GM18511 (cell line): ENCODE measurements at regions not wholly inside any gene's neighbourhood (a gene's known extent, or its start where the extent isn't known, plus 50 kb on each side); places are given as distances from the start of the nearest gene placed in this dataset.

Experiments
- ATAC-seq: cut with Tn5 transposase; IDR thresholded peaks from one replicate; pipeline ENCODE4 v1.9.1; 2021; ENCODE audit warnings: mild to moderate bottlenecking, moderate library complexity; ENCODE audit not compliant: unreplicated experiment

DNA sequence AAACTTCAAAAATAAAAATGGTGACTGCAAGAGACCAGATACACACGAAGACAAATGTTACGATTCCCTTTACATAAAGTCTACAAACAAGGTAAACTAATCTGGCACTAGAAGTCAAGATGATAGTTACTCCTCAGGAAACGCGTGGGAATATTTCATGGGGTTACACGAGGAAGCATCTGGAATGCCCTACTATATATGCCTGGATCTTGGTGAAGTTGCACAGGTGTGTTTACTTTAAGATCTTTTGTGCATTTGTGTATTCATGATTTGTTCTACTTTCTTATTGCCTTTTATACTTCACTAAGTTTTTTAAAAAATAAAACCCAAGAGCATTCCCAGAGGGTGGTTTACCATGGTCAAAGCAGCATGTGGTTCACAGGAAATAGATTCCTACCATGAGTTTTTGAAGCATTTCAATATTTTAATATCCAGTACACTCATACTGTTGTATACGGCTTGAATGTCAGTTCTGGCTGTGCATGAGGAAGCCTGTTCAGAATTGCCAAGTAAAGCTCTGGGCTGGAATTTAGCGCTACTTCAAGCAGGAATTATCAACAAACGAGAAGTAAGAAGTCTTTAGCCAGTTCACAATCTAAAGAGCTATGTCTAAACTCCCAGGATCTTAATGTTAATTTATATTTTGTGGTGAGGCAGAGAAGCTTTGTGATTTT is 239.8 kb upstream of the KLHL1 start:
- ATAC-seq, result no peak

DNA sequence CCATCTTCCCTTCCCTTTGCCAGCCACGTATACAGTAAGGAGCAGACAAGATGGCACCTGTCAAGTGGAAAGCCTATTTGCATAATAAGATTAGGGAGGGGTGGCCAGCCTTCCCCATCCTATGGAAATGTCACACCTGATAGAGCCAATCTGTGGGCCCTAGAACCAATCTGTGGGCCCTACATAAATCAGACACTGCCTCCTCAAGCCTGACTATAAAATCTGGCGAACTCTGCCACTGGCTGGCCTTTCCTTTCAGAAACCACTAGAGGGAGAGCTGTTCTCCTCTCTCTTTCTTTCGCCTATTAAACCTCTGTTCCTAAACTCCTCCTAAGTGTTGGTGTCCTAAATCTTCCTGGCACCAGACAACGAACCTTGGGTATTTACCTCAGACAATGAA is 231.5 kb upstream of the KLHL1 start:
- no peak for ATAC-seq

GRCh38 chr13:70338609-70339008 is 230.4 kb upstream of the KLHL1 start:
- ATAC-seq, result no peak

DNA sequence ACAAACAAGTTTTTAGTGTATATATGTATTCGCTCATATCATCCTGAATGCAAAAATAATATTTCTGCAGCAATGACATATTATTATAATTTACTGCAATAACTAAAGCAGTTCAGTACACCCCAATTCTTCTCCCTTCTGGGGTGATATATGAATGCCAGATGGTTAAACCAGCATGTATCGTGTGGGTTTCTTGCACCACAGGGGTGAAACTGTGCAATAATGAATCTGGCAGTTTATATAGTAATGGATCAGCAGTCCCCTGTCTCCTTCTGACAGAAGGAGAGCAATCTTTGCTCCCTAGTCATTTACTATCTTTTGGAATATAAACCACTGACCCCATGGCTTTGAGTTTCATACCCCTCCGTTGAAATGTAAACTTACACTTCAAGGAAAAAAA is 228.6 kb upstream of the KLHL1 start:
- no peak for ATAC-seq

- no peak for ATAC-seq
These were observed 225.5 kb upstream of the KLHL1 start for GRCh38 chr13:70333752-70334151.

DNA sequence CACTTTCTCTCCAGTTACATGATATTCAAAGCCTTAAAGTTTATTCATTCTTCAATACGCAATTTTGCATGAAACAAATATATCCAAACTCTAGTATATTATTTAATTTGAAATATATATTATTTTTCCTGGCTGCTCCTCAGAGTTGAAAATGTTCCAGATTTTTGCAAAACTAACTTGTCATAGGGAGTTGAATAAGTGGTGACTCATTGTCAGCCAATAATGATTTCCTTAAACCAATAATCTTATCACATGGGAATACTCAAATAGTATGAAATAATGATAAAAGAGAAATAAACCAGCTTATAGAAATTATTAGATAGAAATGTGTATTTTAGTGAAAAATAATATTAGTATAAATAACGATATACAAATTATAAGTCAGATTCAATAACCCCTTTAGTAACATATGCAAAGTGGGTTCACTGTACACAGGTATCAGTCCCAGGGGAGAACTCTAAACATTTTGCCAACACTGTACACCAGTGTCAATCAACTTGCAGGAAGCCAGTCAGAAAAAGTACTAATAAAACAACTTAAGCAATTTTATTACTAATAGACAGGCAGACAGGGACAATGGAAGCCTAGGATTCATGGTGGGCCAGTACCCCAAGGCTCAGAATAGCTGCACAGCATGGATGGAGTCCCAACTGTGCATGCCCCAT is 222.6 kb upstream of the KLHL1 start:
- no peak for ATAC-seq

- no peak for ATAC-seq
These were observed 216.3 kb upstream of the KLHL1 start for GRCh38 chr13:70324519-70324918.

- ATAC-seq, result no peak
These were observed 202.9 kb upstream of the KLHL1 start for GRCh38 chr13:70311191-70311590.

- ATAC-seq, result no peak
These were observed 202.3 kb upstream of the KLHL1 start for GRCh38 chr13:70310396-70311119.

DNA sequence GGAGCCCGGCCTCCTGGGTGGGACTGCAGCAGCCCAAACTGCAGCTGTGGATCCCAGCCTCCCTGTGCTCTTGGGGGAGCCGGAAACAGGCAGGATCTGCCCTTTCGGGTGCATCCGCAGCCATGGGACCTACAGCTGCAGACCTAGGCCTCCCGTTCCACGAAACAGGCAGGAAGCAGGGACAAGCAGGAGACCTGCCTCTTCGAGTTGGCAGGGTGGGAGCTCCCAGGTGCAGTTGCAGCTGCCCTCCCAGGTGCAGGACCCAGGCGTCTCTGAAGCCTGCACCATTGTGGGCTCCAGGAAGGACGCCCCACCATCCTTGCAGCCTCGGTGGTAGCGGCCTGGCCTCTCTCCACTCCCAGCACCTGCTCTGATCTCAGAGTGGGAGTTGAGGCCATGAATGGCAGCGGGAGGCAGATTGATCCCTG is 189.0 kb upstream of the KLHL1 start:
- no peak for ATAC-seq

- ATAC-seq, result no peak
These were observed 176.1 kb upstream of the KLHL1 start for GRCh38 chr13:70284371-70284770.

- no peak for ATAC-seq
These were observed 167.6 kb upstream of the KLHL1 start for GRCh38 chr13:70275841-70276240.

DNA sequence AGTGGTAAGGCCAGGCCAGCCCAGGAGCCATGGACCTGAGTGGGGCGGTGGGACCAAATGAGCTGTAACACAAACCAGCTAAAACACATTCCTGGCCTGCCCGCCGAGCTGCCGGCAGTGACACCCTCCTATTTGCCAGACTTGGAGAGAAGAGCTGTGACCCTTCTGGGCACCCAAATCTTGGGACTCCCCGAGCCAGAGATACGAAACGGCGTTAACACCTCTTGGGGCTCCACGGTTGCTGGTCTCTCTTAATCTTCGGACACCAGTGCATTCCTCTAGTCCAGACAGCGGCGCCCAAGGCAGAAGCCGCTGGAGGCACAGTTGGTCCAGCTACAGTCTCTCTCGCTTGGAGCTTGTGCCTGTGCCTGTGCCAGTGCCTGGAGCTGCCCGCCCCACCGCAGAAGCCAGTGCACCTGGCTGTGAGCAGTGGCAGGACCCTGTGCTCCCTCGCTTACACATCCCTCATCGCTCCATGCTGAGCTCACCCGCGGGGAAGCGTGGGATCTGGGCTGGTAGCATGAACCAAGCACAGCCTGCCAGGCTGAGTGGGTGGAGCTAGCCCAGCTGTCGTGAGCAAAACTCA is 147.2 kb upstream of the KLHL1 start:
- ATAC-seq, result no peak

DNA sequence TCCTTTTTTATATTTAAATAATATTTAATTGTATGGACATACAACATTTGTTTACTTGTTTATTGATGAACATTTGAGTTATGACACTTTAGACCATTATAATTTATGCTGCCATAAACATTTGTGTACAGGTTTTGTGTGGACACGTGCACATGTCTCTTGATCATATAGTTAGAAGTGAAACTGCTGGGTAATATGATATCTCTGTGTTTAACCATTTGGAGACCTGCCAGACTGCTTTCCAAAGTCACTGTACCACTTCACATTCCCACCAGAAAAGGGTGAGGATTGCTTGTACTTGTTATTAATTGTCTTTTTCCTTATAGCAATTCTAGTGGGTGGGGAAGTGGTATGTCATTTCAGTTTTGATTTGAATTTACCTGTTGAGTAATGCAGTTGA is 145.6 kb upstream of the KLHL1 start:
- no peak for ATAC-seq

- ATAC-seq, result no peak
These were observed 145.2 kb upstream of the KLHL1 start for GRCh38 chr13:70253411-70253810.

DNA sequence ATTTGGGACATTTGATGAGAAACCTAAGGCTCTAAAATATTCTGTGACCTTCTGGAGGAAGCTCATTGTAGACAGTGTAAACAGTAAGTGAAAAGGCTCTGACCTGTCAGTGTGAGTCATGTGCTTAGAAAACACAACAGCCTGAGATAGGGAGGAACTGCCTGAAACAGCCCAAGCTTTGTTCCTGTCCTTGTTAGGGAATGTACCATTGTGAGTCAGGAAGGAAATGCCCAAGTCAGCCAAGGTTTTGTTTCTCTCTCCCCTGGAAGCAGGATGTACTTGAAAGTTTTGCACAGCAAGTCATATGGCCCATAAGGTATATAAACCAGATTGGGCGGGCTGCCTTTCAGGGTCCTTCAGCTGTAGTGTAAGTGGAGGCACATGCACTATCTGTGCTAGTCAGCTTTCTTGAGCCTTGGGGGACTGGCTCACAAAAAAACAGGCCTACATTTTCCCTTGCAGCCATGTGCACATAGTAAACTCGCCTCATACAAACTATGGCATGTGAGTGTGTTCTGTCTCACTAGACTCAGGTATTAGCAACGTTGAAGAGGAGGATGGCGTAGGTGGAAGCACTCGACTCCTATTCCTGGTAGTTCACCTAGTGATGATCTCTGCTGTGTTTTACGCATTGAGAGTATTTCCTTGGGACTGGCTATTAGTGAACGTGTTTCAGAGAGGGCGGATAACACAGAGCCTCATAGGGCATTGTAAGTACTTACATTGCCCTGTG is 141.2 kb upstream of the KLHL1 start:
- ATAC-seq, result no peak

DNA sequence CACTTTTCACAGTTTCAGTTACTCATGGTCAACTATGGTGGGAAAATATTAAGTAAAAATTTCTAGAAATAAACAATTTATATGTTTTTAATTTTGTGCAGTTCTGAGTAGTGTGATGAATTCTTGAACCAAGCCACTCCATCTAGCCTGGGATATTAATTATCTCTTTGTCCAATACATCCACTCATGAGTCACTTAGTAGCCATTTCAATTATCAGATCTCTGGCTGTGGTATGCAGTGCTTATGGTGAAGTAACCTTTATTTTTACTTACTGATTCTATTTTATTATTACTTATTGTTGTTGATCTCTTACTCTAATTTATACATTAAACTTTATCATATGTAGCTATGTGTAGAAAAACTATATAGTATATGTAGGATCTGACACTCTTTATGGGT is 128.9 kb upstream of the KLHL1 start:
- no peak for ATAC-seq

DNA sequence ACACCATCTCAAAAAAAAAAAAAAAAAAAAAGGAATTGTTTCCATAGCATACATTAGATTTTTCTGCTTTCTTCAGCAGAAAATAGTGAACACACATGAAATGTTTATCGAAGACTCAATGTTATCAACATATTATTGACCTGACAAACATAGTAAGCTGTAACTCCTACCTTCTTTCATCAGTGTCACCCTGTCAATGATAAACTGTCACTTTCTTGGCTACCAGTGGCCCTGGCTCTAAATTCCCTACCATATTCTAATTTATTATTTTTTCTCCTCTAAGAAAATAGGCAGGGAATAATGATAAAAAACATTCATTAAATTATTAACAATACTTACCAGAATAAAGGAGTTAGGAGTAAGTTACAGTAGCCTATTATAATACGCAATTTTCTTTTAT is 127.3 kb upstream of the KLHL1 start:
- ATAC-seq, result no peak

- ATAC-seq, result no peak
These were observed 115.7 kb upstream of the KLHL1 start for GRCh38 chr13:70223911-70224310.

DNA sequence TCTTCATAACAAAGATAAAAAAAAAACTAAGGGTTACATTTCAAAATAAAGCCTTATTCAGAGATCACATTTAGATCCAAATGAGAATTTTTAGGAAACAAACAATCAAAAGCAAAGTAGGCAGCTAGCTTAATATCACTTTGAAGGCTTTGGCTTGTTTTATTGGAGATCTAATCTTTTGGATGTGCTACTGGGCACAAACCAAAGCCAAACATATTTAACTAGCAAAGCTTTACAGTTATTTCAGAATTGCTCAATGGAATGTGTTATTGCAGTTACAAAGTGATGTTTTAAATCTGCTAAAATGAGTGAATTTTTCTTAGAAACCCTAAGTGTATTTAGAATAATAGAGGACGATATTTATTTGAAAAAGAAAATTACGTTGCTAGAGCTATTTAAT is 114.7 kb upstream of the KLHL1 start:
- ATAC-seq, result no peak

- ATAC-seq, result no peak
These were observed 110.4 kb upstream of the KLHL1 start for GRCh38 chr13:70218618-70219017.
